NT2/D1 (cell line): ENCODE measurements at regions not wholly inside any gene's neighbourhood (a gene's known extent, or its start where the extent isn't known, plus 50 kb on each side); places are given as distances from the start of the nearest gene placed in this dataset.

Experiments used
- SUZ12 ChIP-seq: IDR thresholded peaks from 2 replicates; pipeline ENCODE4 v1.6.1; 2011; ENCODE audit not compliant: insufficient read length, insufficient read depth; ENCODE audit errors: extremely low read depth
- YY1 ChIP-seq: IDR thresholded peaks from 2 replicates; pipeline ENCODE4 v1.6.1; 2011; ENCODE audit not compliant: insufficient read length, insufficient read depth
- ZNF274 ChIP-seq: IDR thresholded peaks from 2 replicates; pipeline ENCODE4 v1.6.1; 2011; ENCODE audit warnings: mild to moderate bottlenecking, low read depth, low read length

DNA sequence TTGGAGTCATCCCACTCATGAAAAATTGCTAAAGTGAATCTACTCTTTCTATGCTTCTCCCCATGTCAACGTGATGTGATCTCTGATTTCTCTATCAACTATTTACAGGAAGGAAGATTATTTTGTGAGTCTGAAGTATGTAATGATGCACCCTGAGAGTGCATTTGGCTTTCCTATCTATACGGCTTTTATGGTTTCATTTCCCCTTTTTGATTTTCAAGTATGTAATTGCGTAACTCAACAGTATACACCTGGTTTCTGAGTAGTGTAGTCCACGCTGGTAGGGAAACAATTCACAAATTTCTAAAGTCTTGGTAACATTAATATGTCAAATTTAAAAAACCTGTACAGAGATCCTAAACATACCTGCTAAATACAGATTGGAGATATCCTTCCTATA, 194.7 kb upstream of the SEMA3A start:
- TF ChIP-seq YY1 (no peak), ZNF274 (no peak), SUZ12 (no peak)
